ENCODE measurements at regions not wholly inside any gene's neighbourhood (a gene's known extent, or its start where the extent isn't known, plus 50 kb on each side); places are given as distances from the start of the nearest gene placed in this dataset.
A peak's percentile ranks its signal among the peaks of the same experiment; 100 is the strongest.

GRCh38 chr11:10942620-10943019 is 84.8 kb upstream of the ZBED5 start:
- DNase-seq = no peak

DNA sequence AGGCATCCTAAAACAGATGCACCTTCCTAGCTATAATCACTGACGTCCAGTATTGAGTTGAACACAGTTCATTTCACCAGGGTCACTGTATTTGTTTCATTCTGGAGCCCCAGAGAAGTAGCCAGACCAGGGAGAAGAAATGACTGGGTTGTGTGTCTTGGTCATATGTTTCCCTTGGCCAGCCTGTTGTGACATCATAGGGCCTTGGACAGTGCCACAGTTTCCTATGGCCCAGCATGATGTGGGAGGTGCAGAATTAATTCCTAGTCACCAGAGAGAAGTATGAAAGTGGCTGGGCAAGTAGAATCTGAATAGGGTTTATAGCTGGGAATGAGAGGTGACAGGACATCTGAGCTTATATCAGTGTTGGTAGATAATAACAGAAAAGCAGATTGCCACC is 84.0 kb upstream of the ZBED5 start:
- no peak for DNase-seq

DNA sequence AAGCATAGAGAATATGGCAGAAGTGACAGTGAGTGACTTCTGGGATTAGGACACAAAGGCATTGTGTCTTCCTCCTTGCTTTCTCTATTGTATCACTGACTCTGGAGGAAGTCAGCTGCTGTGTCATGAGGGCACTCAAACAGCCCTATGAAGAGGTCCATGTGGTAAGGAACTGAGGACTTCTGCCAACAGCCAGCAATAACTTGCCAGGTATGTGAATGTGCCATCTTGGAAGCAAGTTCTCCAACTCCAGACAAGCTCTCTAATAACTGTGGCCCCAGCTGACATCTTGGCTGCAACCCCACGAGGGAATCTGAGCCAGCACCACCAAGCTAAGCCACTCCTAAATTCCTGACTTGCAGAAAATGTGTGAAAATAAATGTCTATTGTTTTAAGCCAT is 83.6 kb upstream of the ZBED5 start:
- DNase-seq = no peak

DNA sequence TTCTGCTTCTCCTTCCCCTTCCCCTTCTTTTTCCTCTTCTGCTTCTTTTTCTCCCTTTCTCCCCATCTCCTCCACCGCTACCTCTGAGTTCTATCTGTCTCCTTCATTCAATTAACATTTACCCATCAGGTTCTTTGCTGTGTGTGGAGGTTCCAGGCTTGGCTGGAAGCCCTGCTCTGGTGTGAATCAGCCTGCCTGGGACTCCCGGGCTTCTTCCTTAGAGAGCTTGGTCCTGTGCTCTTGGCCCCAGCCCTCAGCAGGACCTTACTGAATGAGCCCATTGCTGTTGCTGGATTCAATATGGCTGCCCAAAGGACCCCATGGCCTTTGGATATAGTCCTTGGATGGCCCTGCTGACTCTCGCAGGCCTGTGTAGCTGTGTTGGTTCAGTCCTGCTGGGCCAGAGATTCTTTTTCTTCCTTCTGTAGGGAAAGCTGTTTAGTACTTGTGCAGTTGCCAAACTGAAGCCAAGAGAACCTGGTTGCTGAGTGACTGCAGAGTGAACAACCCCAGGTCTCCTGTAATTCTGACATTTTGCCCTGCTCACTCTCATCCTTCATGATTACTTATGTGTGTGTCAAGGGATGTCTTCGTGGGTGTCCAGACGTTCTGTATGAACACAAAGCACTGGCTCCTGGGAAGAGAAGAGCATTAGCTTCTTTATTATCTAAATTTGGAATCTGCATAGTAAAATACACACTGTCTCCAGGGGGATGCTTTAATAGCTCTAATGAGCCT is 81.0 kb upstream of the ZBED5 start:
- DNase-seq = no peak

GRCh38 chr11:10938231-10938630 is 80.4 kb upstream of the ZBED5 start:
- DNase-seq = no peak

GRCh38 chr11:10937385-10937771 is 79.5 kb upstream of the ZBED5 start:
- no peak for DNase-seq

DNA sequence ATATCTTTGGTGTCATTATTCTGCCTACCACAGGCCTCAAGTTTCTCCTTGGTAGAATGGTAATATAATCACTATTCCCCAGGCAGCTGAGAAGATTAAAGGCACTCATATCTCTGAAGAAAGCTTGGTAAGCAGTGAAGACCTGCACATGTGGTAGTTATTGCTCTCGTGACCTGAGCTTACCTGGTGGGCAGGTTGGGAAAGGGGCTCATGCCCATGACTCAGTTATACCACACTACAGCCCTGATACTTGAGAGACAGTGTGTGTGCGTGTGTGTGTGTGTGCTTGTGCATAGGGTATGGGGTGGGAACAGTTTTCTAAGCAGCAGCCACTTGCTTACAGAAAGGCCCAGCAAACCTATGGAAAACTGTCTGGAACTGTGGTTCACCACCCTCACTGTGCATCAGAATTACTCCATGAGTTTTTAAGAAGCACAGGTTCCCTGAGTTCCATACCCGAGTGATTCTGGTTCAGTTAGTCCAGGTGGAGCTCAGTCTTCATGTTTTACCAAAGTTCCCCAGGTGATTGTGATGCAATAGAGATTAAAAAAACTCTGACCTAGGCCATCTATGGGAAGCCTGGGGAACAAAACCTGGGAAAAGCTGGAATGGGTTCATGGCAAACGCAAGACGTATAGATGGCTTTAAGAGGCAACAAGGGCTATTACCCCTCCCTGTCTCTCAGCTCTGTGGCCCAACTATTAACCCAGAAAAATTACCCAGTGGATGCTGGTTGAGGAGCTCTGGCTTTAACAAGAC is 79.0 kb upstream of the ZBED5 start:
- no peak for DNase-seq

DNA sequence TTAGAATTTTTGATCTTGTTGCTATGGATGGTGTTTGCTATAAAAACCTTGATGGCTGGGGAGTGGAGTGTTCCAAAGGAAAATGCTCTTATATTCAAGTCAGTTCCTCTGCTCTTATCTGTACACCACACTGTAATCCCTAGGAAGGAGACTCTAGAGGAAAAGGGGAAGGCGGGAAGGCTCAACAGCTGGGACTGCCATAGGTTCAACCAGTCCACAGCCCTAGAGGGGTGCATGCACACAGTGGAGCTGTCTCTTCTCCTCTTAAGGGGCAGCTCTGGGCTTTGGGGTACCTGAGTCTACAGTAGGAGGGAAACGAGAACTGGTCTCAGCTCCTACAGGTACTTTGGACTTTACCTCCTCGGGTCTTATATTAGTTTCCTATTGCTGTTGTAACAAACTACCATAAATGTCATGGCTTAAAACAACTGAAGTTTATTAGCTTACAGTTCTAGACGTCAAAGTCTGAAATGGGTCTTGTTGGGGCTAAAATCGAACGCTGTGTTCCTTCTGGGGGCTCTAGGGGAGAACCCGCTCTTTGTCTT is 77.2 kb upstream of the ZBED5 start:
- DNase-seq = no peak

GRCh38 chr11:10934293-10934860 is 76.5 kb upstream of the ZBED5 start:
- peak; percentile 45 for DNase-seq

GRCh38 chr11:10933455-10934292 is 75.8 kb upstream of the ZBED5 start:
- DNase-seq = peak; percentile 91

GRCh38 chr11:10932976-10933375 is 75.1 kb upstream of the ZBED5 start:
- DNase-seq = no peak

DNA sequence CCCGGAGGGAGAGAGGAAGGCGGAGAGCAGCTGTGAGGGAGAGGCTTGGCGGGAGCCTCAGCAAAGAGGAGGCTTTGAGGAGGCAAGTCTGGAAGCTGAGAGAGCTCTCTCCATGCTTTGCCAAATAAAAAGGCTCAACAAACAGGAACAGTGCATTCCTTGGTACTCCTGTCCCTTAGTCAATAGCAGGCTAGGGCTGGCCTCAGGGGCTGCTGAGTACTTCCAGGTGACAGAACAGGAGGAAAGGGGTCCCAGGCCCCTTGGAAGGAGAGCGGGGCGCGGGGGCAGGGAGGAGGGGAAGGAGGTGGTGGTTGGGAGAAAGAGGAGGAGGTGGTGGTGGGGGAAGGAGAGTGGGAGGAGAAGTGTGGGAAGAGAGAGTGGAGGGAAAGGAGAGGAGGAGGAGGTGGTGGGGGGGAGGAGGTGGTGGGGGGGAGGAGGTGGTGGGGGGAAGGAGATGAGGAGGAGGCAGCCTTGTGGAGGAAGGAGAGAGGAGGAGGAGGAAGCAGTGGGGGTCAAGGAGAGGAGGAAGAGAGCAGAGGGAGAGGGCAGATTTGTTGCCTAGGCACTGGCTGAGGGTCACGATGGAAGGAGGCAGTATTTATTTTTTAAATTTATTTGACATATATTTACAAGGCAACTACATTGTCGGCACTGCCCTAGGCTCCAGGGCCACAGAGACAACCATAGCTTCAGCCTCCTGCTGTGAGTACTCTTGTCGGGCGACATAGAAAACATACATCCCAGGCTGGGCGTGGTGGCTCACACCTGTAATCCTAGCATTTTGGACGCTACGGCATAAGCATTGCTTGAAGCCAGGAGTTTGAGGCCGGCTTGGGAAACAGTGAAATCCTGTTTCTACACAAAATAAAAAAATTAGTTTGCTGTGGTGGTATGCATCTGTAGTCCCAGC is 74.2 kb upstream of the ZBED5 start:
- DNase-seq = peak; percentile 49

GRCh38 chr11:10930972-10931760 is 73.3 kb upstream of the ZBED5 start:
- peak; percentile 83 for DNase-seq

- DNase-seq = peak; percentile 72
Observed at GRCh38 chr11:10930224-10930971, 72.5 kb upstream of the ZBED5 start.

DNA sequence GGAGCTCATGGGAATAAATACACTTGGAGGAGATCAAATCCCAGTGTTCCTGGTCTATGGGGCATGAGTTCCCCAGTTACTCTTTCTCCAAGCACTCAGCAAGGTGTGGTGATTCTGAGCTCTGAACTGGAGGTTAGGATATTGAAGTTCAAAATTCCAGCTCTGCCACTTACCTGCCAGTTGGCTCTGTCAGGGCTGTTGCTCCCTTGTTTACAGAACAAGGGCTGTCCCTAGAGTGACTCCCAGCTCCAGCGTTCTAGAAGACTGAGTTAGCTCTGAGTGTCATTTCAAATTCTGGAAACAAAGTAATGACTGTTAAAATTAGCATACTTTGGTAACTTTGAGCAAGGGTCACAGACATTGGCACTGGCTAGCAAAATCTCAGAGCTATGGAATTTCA is 69.7 kb upstream of the ZBED5 start:
- no peak for DNase-seq

GRCh38 chr11:10926801-10927211 is 69.0 kb upstream of the ZBED5 start:
- DNase-seq = no peak

DNA sequence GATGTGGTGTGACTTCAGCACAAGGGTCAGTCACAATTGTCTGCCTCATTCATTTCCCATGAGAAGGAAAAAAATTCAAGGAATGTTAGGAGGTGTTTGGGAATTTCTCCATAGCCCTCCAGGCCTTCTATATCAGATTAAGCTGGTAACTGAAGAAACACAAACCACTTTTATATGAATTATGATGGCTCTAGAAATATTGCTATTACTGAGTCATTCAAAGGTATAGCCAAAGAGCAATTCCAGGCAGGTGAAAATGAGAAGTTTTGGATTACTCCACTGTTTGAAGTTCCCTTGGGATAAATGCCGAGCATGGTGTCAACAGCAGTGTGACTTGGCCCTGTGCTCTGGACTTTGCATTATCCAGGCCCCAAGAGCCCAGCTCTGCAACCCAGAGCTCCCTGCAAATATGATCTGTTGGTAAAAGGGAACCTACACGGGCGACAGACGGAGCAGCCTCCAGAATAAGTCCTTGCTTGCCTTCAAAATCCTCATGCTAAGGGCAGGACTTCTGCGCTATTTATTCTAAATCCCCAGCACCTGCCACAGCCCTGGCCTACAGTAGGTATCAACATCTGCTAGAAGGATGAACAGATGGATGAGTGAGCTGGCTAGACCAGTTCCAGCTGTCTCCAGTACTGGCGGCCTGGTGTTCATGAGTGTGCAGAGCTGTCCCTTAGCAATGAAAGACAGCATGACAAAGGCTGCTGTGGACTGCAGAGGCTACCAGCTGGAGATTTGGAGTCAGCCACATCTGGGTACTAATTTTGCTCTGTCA is 67.5 kb upstream of the ZBED5 start:
- DNase-seq = peak; percentile 39

GRCh38 chr11:10923882-10924281 is 66.0 kb upstream of the ZBED5 start:
- no peak for DNase-seq

- DNase-seq = no peak
Observed at GRCh38 chr11:10922892-10923291, 65.0 kb upstream of the ZBED5 start.
